HCT116 (cell line): ENCODE measurements at regions not wholly inside any gene's neighbourhood (a gene's known extent, or its start where the extent isn't known, plus 50 kb on each side); places are given as distances from the start of the nearest gene placed in this dataset.

Experiments used
- ATAC-seq: fragments of 200-7000 bp; cut with Tn5 transposase; 2 replicates; pipeline ENCODE4 v1.9.1; 2020; ENCODE audit warnings: mild to moderate bottlenecking, moderate library complexity
- BruUV-seq: library from RNA; stranded (reverse); fragments of 400-500 nt; replicated peaks from 2 replicates; lab custom pipeline; 2021; lab: Mats Ljungman, UMichigan
- CTCF ChIA-PET: fragments of 300-600 bp; sonication (Branson Sonifier 250); formaldehyde crosslinking; loops from one replicate; lab custom pipeline; 2021; ENCODE audit warnings: antibody characterized with exemption; lab: Charles Lee
- POLR2A ChIA-PET: fragments of 300-600, 350-600 bp; sonication (Branson Sonifier 250); formaldehyde crosslinking; loops from one replicate; lab custom pipeline; 2021; ENCODE audit warnings: antibody characterized with exemption; lab: Charles Lee
- RAD21 ChIA-PET, 2 experiments: fragments of 300-600 bp; sonication (Branson Sonifier 250); formaldehyde crosslinking; loops; one replicate each; lab custom pipeline; 2023; ENCODE audit warnings: low total read pairs in 2 of 2; ENCODE audit not compliant: uncharacterized antibody in 2 of 2, unreplicated experiment in 2 of 2, low non-redundant PET in 1 of 2; lab: Charles Lee
- DNase-seq: peaks from one replicate; pipeline ENCODE4 v3.0.0-alpha.2; 2010; ENCODE audit warnings: low read depth, low spot score
- H2AFZ ChIP-seq: fragments of 200-600 bp; shearing (Covaris generic), sonication (generic); 2 replicates; pipeline ENCODE4 v1.6.1; 2017; ENCODE audit warnings: low read depth, mixed run types, mixed read lengths, antibody characterized with exemption, low read length; ENCODE audit not compliant: poor library complexity, severe bottlenecking
- H3K27ac ChIP-seq: 2 replicates; pipeline ENCODE4 v1.5.1; 2012; ENCODE audit warnings: low read depth, low read length
- H3K27me3 ChIP-seq: fragments of 200-600 bp; sonication (generic); 2 replicates; pipeline ENCODE4 v1.6.1; 2016; ENCODE audit warnings: mixed run types, low read length, mixed read lengths; ENCODE audit not compliant: insufficient read depth
- H3K36me3 ChIP-seq, 2 experiments: fragments of 200-500 bp in 1 of 2; fragments of 200-600 bp in 1 of 2; sonication (Bioruptor generic) in 1 of 2; sonication (generic) in 1 of 2; 2 replicates each; pipeline versions ENCODE4 v1.5.1 to v1.6.1; 2014 to 2016; ENCODE audit warnings: low read length in 2 of 2, inconsistent platforms in 1 of 2, mixed read lengths in 1 of 2, mixed run types in 1 of 2; ENCODE audit not compliant: insufficient read depth in 2 of 2, control insufficient read depth in 1 of 2
- H3K4me1 ChIP-seq, 2 experiments: fragments of 200-600 bp in 1 of 2; sonication (generic) in 1 of 2; 2 replicates each; pipeline versions ENCODE4 v1.5.1 to v1.6.1; 2012 to 2017; ENCODE audit warnings: low read length in 2 of 2, inconsistent platforms in 1 of 2, mild to moderate bottlenecking in 1 of 2, mixed read lengths in 1 of 2, mixed run types in 1 of 2, moderate library complexity in 1 of 2; ENCODE audit not compliant: insufficient read depth in 2 of 2, control insufficient read depth in 1 of 2
- H3K4me2 ChIP-seq: fragments of 200-600 bp; sonication (generic); 2 replicates; pipeline ENCODE4 v1.6.1; 2017; ENCODE audit warnings: mixed run types, low read length, mixed read lengths
- H3K4me3 ChIP-seq, 2 experiments: fragments of 200-600 bp in 1 of 2; sonication (generic) in 1 of 2; replicated peaks in 1 of 2; 2 replicates each; pipeline ENCODE4 v1.5.1; 2011 to 2016; ENCODE audit warnings: low read length in 2 of 2, control low read depth in 1 of 2, low read depth in 1 of 2, mild to moderate bottlenecking in 1 of 2, mixed read lengths in 1 of 2, mixed run types in 1 of 2
- H3K79me2 ChIP-seq: fragments of 200-600 bp; sonication (generic); 2 replicates; pipeline ENCODE4 v1.6.1; 2017; ENCODE audit warnings: mild to moderate bottlenecking, mixed run types, low read length, moderate library complexity, mixed read lengths; ENCODE audit not compliant: insufficient read depth
- H3K9ac ChIP-seq: fragments of 200-600 bp; sonication (generic); 2 replicates; pipeline ENCODE4 v1.6.1; 2016; ENCODE audit warnings: low read length, mixed read lengths
- H3K9me2 ChIP-seq: fragments of 200-600 bp; sonication (generic), shearing (Covaris generic); 2 replicates; pipeline ENCODE4 v1.6.1; 2017; ENCODE audit warnings: mixed run types, mild to moderate bottlenecking, moderate library complexity; ENCODE audit not compliant: insufficient read depth
- H3K9me3 ChIP-seq, 2 experiments: fragments of 200-500 bp in 1 of 2; fragments of 200-600 bp in 1 of 2; sonication (Bioruptor generic) in 1 of 2; sonication (generic) in 1 of 2; 2 replicates each; pipeline ENCODE4 v1.6.1; 2014 to 2017; ENCODE audit warnings: low read length in 2 of 2, mixed read lengths in 2 of 2, inconsistent platforms in 1 of 2, low read depth in 1 of 2, mild to moderate bottlenecking in 1 of 2, mixed run types in 1 of 2, moderate library complexity in 1 of 2; ENCODE audit not compliant: control insufficient read depth in 1 of 2, insufficient read depth in 1 of 2
- H4K20me1 ChIP-seq: fragments of 200-600 bp; sonication (generic), shearing (Covaris generic); 2 replicates; pipeline ENCODE4 v1.6.1; 2017; ENCODE audit warnings: mixed run types, mild to moderate bottlenecking, moderate library complexity; ENCODE audit not compliant: insufficient read depth
- CBX3 ChIP-seq: IDR thresholded peaks from 2 replicates; pipeline ENCODE4 v1.6.1; 2012; ENCODE audit warnings: low read depth
- CEBPB ChIP-seq: IDR thresholded peaks from 2 replicates; pipeline ENCODE4 v1.6.1; 2012; ENCODE audit warnings: low read depth
- EGR1 ChIP-seq: IDR thresholded peaks from 2 replicates; pipeline ENCODE4 v1.6.1; 2012; ENCODE audit warnings: low read depth
- ELF1 ChIP-seq: IDR thresholded peaks from 2 replicates; pipeline ENCODE4 v1.6.1; 2012; ENCODE audit warnings: low read depth, borderline replicate concordance
- EZH2 ChIP-seq: fragments of 200-600 bp; sonication (generic); IDR thresholded peaks from 2 replicates; pipeline ENCODE4 v1.6.1; 2017; ENCODE audit warnings: antibody characterized with exemption, mixed run types
- EZH2phosphoT487 ChIP-seq: fragments of 200-600 bp; IDR thresholded peaks from 2 replicates; pipeline ENCODE4 v1.6.1; 2018; ENCODE audit warnings: antibody characterized with exemption, borderline replicate concordance
- FOSL1 ChIP-seq: IDR thresholded peaks from 2 replicates; pipeline ENCODE4 v1.6.1; 2012; ENCODE audit warnings: low read depth
- JUND ChIP-seq: IDR thresholded peaks from 2 replicates; pipeline ENCODE4 v1.6.1; 2012
- POLR2A ChIP-seq: IDR thresholded peaks from 2 replicates; pipeline ENCODE4 v1.7.0; 2011; ENCODE audit warnings: borderline replicate concordance; ENCODE audit not compliant: insufficient read depth, insufficient read length; ENCODE audit errors: extremely low read depth
- POLR2AphosphoS5 ChIP-seq: IDR thresholded peaks from 2 replicates; pipeline ENCODE4 v1.6.1; 2011; ENCODE audit warnings: mild to moderate bottlenecking, low read depth, low read length, moderate library complexity
- SIN3A ChIP-seq: IDR thresholded peaks from 2 replicates; pipeline ENCODE4 v1.6.1; 2012; ENCODE audit warnings: low read depth
- SP1 ChIP-seq: IDR thresholded peaks from 2 replicates; pipeline ENCODE4 v1.6.1; 2012; ENCODE audit warnings: low read depth
- SRF ChIP-seq: IDR thresholded peaks from 2 replicates; pipeline ENCODE4 v1.6.1; 2012; ENCODE audit warnings: low read depth
- YY1 ChIP-seq: IDR thresholded peaks from 2 replicates; pipeline ENCODE4 v1.6.1; 2011; ENCODE audit warnings: low read length, low read depth, moderate library complexity, mild to moderate bottlenecking; ENCODE audit not compliant: insufficient replicate concordance; ENCODE audit errors: extremely low read depth
- ZFX ChIP-seq: fragments of 450-650 bp; IDR thresholded peaks from 2 replicates; pipeline ENCODE4 v1.6.1; 2017
- ZNF274 ChIP-seq: fragments of 200-500 bp; sonication (Bioruptor generic); IDR thresholded peaks from 2 replicates; pipeline ENCODE4 v1.6.1; 2014; ENCODE audit warnings: mild to moderate bottlenecking, low read depth, low read length, inconsistent platforms
- intact Hi-C: fragments of 100-400 bp; cut with micrococcal nuclease; formaldehyde crosslinking; loops from 2 replicates; pipeline ENCODE4 v1.10.0; 2022
- TF ChIP-seq, protein P1 (sequence below): IDR thresholded peaks from 2 replicates; pipeline ENCODE4 v1.6.1; 2011; ENCODE audit warnings: mild to moderate bottlenecking, low read length, moderate library complexity; ENCODE audit not compliant: insufficient replicate concordance; ENCODE audit errors: extremely low read depth
- TF ChIP-seq, protein P2 (sequence below): IDR thresholded peaks from 2 replicates; pipeline ENCODE4 v1.6.1; 2012; ENCODE audit warnings: low read depth
- TF ChIP-seq, protein P3 (sequence below), 3 experiments: fragments of 200-600 bp in 1 of 3; sonication (generic) in 1 of 3; IDR thresholded peaks in 2 of 3; conservative IDR thresholded peaks in 1 of 3; 2 replicates each; pipeline ENCODE4 v1.5.1; 2012 to 2017; ENCODE audit warnings: low read depth in 2 of 3, low read length in 2 of 3, antibody characterized with exemption in 1 of 3, borderline replicate concordance in 1 of 3, control low read depth in 1 of 3, mild to moderate bottlenecking in 1 of 3, mixed read lengths in 1 of 3, mixed run types in 1 of 3, moderate library complexity in 1 of 3; ENCODE audit not compliant: insufficient read depth in 1 of 3
- TF ChIP-seq, protein P4 (sequence below): IDR thresholded peaks from 2 replicates; pipeline ENCODE4 v1.6.1; 2012

DNA sequence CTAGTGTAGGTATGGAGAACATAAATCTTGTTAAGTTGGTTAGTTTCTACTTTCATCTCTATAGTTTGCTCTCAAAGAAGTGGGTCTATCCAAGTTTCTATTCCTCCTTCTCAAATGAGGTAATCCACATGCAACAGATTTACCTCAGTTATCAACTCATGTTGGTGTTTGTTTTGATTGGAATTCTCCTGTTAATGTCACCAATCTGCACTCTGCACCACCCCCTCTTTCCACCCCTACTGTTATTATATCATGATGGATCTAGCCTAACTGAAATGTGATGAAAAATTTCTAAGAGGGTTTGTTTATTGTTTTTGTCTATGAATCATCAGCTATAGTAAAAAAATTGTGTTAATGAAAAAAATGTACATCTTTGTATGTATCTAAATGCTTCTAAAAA lies 66.1 kb downstream of the AGTR2 start:
- H3K36me3 ChIP-seq = no peaks in the 10 kb centered on the region
- CTCF ChIA-PET = no interaction called here
- no peaks in the 10 kb centered on the region for H3K9me3 ChIP-seq
- intact Hi-C loops = no loop called here
- no peak overlapping the region for H3K4me3 ChIP-seq
- no peak for TF ChIP-seq ELF1
- no peak for TF ChIP-seq FOSL1
- no peak for TF ChIP-seq YY1
- no peak for TF ChIP-seq POLR2A
- TF ChIP-seq, protein P1, sequence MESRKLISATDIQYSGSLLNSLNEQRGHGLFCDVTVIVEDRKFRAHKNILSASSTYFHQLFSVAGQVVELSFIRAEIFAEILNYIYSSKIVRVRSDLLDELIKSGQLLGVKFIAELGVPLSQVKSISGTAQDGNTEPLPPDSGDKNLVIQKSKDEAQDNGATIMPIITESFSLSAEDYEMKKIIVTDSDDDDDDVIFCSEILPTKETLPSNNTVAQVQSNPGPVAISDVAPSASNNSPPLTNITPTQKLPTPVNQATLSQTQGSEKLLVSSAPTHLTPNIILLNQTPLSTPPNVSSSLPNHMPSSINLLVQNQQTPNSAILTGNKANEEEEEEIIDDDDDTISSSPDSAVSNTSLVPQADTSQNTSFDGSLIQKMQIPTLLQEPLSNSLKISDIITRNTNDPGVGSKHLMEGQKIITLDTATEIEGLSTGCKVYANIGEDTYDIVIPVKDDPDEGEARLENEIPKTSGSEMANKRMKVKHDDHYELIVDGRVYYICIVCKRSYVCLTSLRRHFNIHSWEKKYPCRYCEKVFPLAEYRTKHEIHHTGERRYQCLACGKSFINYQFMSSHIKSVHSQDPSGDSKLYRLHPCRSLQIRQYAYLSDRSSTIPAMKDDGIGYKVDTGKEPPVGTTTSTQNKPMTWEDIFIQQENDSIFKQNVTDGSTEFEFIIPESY = no peak
- TF ChIP-seq ZFX = no peak
- TF ChIP-seq JUND = no peak
- no peak for TF ChIP-seq EGR1
- TF ChIP-seq SIN3A = no peak
- no peak for TF ChIP-seq EZH2
- TF ChIP-seq, protein P2, sequence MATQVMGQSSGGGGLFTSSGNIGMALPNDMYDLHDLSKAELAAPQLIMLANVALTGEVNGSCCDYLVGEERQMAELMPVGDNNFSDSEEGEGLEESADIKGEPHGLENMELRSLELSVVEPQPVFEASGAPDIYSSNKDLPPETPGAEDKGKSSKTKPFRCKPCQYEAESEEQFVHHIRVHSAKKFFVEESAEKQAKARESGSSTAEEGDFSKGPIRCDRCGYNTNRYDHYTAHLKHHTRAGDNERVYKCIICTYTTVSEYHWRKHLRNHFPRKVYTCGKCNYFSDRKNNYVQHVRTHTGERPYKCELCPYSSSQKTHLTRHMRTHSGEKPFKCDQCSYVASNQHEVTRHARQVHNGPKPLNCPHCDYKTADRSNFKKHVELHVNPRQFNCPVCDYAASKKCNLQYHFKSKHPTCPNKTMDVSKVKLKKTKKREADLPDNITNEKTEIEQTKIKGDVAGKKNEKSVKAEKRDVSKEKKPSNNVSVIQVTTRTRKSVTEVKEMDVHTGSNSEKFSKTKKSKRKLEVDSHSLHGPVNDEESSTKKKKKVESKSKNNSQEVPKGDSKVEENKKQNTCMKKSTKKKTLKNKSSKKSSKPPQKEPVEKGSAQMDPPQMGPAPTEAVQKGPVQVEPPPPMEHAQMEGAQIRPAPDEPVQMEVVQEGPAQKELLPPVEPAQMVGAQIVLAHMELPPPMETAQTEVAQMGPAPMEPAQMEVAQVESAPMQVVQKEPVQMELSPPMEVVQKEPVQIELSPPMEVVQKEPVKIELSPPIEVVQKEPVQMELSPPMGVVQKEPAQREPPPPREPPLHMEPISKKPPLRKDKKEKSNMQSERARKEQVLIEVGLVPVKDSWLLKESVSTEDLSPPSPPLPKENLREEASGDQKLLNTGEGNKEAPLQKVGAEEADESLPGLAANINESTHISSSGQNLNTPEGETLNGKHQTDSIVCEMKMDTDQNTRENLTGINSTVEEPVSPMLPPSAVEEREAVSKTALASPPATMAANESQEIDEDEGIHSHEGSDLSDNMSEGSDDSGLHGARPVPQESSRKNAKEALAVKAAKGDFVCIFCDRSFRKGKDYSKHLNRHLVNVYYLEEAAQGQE = no peak
- no peak for TF ChIP-seq SP1
- TF ChIP-seq SRF = no peak
- TF ChIP-seq CBX3 = no peak
- no peak for TF ChIP-seq ZNF274
- TF ChIP-seq, protein P3, sequence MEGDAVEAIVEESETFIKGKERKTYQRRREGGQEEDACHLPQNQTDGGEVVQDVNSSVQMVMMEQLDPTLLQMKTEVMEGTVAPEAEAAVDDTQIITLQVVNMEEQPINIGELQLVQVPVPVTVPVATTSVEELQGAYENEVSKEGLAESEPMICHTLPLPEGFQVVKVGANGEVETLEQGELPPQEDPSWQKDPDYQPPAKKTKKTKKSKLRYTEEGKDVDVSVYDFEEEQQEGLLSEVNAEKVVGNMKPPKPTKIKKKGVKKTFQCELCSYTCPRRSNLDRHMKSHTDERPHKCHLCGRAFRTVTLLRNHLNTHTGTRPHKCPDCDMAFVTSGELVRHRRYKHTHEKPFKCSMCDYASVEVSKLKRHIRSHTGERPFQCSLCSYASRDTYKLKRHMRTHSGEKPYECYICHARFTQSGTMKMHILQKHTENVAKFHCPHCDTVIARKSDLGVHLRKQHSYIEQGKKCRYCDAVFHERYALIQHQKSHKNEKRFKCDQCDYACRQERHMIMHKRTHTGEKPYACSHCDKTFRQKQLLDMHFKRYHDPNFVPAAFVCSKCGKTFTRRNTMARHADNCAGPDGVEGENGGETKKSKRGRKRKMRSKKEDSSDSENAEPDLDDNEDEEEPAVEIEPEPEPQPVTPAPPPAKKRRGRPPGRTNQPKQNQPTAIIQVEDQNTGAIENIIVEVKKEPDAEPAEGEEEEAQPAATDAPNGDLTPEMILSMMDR (IDR thresholded peaks at IDR 0.05 in 2 of 3, conservative IDR thresholded peaks at IDR 0.05 in 1 of 3; ENCODE audit: borderline replicate concordance in 1 of 3, insufficient read depth in 1 of 3, low read depth in 2 of 3, low read length in 2 of 3) = no peak
- TF ChIP-seq, protein P4, sequence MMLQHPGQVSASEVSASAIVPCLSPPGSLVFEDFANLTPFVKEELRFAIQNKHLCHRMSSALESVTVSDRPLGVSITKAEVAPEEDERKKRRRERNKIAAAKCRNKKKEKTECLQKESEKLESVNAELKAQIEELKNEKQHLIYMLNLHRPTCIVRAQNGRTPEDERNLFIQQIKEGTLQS = no peak
- no peak for TF ChIP-seq EZH2phosphoT487
- TF ChIP-seq POLR2AphosphoS5 = no peak
- TF ChIP-seq CEBPB = no peak
- POLR2A ChIA-PET = no interaction called here
- H3K4me2 ChIP-seq = no peak overlapping the region
- no peaks in the 10 kb centered on the region for H3K27me3 ChIP-seq
- H3K4me1 ChIP-seq = no peaks in the 10 kb centered on the region
- no peaks in the 10 kb centered on the region for H4K20me1 ChIP-seq
- no peak for DNase-seq
- no peaks in the 10 kb centered on the region for H3K79me2 ChIP-seq
- no peak for ATAC-seq
- H3K9ac ChIP-seq = no peak overlapping the region
- no peak overlapping the region for H2AFZ ChIP-seq
- no peaks in the 10 kb centered on the region for H3K9me2 ChIP-seq
- RAD21 ChIA-PET = no interaction called here
- BruUV-seq = no TSS peak
- H3K27ac ChIP-seq = no peak overlapping the region
